Gastrocnemius medialis (tissue), 4 donors: ENCODE measurements at regions not wholly inside any gene's neighbourhood (a gene's known extent, or its start where the extent isn't known, plus 50 kb on each side); places are given as distances from the start of the nearest gene placed in this dataset.

Source experiments
- POLR2A ChIP-seq, 2 donors: fragments of 450-650 bp; IDR thresholded peaks; one replicate each; pipeline ENCODE4 v1.6.1; 2017; ENCODE audit warnings: antibody characterized with exemption in 2 of 2, mild to moderate bottlenecking in 2 of 2, moderate library complexity in 2 of 2
- TF ChIP-seq, protein P1 (sequence below), 5 experiments: fragments of 450-650 bp in 3 of 5; fragments of 200-600 bp in 2 of 5; sonication (generic) in 2 of 5; IDR thresholded peaks in 4 of 5; conservative IDR thresholded peaks in 1 of 5; 1 replicate in 4 of 5; 2 replicates in 1 of 5; pipeline ENCODE4 v1.5.1; 2016 to 2019; ENCODE audit warnings: antibody characterized with exemption in 5 of 5, mild to moderate bottlenecking in 3 of 5, moderate library complexity in 3 of 5

DNA sequence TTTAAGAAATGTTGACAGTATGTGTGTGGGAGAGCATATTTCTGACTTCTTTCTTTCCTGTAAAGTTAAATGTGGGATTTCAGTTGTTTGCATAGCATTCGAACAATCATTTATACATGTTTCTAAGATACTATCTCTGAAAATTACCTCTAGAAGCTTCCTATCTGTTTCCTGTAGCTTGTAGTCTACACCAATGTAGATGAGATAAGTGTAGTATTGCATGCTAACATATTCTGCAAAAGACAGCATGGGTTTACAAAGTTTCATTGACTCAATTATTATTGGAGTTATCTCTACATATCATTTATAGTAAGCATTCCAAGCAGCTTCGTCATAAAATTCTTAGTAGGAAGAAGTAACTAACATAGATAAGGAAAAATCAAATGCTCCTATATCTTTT lies 98.9 kb upstream of the DPYD start:
- TF ChIP-seq, protein P1, sequence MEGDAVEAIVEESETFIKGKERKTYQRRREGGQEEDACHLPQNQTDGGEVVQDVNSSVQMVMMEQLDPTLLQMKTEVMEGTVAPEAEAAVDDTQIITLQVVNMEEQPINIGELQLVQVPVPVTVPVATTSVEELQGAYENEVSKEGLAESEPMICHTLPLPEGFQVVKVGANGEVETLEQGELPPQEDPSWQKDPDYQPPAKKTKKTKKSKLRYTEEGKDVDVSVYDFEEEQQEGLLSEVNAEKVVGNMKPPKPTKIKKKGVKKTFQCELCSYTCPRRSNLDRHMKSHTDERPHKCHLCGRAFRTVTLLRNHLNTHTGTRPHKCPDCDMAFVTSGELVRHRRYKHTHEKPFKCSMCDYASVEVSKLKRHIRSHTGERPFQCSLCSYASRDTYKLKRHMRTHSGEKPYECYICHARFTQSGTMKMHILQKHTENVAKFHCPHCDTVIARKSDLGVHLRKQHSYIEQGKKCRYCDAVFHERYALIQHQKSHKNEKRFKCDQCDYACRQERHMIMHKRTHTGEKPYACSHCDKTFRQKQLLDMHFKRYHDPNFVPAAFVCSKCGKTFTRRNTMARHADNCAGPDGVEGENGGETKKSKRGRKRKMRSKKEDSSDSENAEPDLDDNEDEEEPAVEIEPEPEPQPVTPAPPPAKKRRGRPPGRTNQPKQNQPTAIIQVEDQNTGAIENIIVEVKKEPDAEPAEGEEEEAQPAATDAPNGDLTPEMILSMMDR (IDR thresholded peaks at IDR 0.05 in 4 of 5, conservative IDR thresholded peaks at IDR 0.05 in 1 of 5), result no peak
- no peak for TF ChIP-seq POLR2A (IDR thresholded peaks at IDR 0.05)
